HepG2 (cell line): ENCODE measurements at regions not wholly inside any gene's neighbourhood (a gene's known extent, or its start where the extent isn't known, plus 50 kb on each side); places are given as distances from the start of the nearest gene placed in this dataset.

ENCODE experiments used
- FOXA3 ChIP-seq: IDR thresholded peaks from 2 replicates; pipeline ENCODE4 v1.6.1; 2016; ENCODE audit warnings: missing genetic modification reagents, missing compliant biosample characterization
- GABPA ChIP-seq, 2 experiments: IDR thresholded peaks; 2 replicates each; pipeline ENCODE4 v1.6.1; 2011 to 2016; ENCODE audit warnings: low read depth in 2 of 2, low read length in 1 of 2, missing biosample characterization in 1 of 2, missing genetic modification characterization in 1 of 2
- NFE2L2 ChIP-seq: fragments of 150-350 bp; IDR thresholded peaks from 2 replicates; pipeline ENCODE4 v1.6.1; 2014; ENCODE audit warnings: low read length
- PCBP1 ChIP-seq: fragments of 200-400 bp; formaldehyde crosslinking; IDR thresholded peaks from 2 replicates; pipeline ENCODE4 v1.6.1; 2017; ENCODE audit warnings: mild to moderate bottlenecking, low read depth, low read length, borderline replicate concordance
- PRPF4 ChIP-seq: fragments of 200-400 bp; formaldehyde crosslinking; IDR thresholded peaks from 2 replicates; pipeline ENCODE4 v1.6.1; 2016; ENCODE audit warnings: low read length, low read depth; ENCODE audit not compliant: poor library complexity, severe bottlenecking
- SIN3A ChIP-seq: IDR thresholded peaks from 2 replicates; pipeline ENCODE4 v1.6.1; 2011; ENCODE audit warnings: low read depth, mild to moderate bottlenecking, control low read depth, low read length, borderline replicate concordance
- YY1 ChIP-seq: IDR thresholded peaks from 2 replicates; pipeline ENCODE4 v1.6.1; 2011; ENCODE audit warnings: low read length, low read depth, moderate library complexity, mild to moderate bottlenecking; ENCODE audit not compliant: insufficient read depth, insufficient replicate concordance
- ZBTB33 ChIP-seq: sonication (generic); formaldehyde crosslinking; IDR thresholded peaks from 2 replicates; pipeline ENCODE4 v1.4.0; 2020; ENCODE audit warnings: missing genetic modification reagents
- ZNF362 ChIP-seq: sonication (generic); formaldehyde crosslinking; IDR thresholded peaks from 2 replicates; pipeline ENCODE4 v1.4.0; 2020; ENCODE audit warnings: missing genetic modification reagents, mild to moderate bottlenecking, borderline replicate concordance
- TF ChIP-seq, protein P1 (sequence below): sonication (generic); formaldehyde crosslinking; IDR thresholded peaks from 2 replicates; pipeline ENCODE4 v1.5.0; 2020; ENCODE audit warnings: mild to moderate bottlenecking, missing genetic modification reagents, moderate library complexity
- TF ChIP-seq, protein P2 (sequence below): sonication (generic); formaldehyde crosslinking; IDR thresholded peaks from 2 replicates; pipeline ENCODE4; 2020; ENCODE audit warnings: missing genetic modification reagents, mild to moderate bottlenecking, borderline replicate concordance

DNA sequence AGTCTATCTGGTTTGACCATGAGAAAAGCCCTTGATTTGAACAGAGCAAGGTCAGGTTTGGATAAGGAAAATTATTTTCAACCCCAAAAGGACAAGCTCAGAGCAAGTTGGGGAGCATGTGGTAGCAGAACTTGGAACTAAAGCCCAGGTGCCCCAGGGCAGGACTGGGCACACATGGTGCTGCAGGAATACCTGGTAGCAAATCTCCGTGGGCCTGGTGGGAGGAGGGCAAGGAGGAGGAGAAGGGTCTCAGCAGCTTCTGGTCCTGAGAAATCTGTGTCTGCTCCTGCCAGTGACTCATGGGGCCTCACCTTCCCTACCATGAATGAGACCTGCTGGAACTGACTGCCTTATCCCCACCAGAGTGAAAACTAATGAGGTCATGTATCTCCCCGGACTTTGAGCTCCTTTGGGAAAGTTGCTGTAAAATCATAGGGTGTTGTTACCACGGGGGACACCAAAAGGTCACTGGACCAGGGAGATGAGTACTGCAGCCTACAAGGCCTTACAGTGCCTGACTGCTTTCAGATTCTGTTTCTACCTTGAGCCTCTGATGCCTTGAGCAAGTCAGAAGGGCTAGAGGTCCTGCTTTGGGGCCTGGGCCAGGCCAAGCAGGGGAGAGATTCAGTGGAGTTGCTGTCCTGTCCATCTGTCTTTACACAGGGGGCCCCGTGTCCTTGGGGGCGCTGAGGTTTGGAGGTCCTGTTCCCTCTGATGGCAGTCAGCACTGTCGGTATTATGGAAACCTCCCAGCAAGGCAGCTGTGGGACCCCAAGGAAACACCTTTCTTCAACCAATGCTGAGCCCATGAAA, 304.0 kb downstream of the MYCN start:
- TF ChIP-seq NFE2L2 (no peak), PRPF4 (no peak), YY1 (no peak), ZBTB33 (no peak), FOXA3 (no peak), ZNF362 (no peak), SIN3A (no peak), GABPA (IDR thresholded peaks at IDR 0.05; ENCODE audit: low read depth, low read length) (no peak), GABPA (CRISPR knock-in tag; IDR thresholded peaks at IDR 0.05; ENCODE audit: low read depth) (no peak), PCBP1 (no peak)
- TF ChIP-seq, protein P1, sequence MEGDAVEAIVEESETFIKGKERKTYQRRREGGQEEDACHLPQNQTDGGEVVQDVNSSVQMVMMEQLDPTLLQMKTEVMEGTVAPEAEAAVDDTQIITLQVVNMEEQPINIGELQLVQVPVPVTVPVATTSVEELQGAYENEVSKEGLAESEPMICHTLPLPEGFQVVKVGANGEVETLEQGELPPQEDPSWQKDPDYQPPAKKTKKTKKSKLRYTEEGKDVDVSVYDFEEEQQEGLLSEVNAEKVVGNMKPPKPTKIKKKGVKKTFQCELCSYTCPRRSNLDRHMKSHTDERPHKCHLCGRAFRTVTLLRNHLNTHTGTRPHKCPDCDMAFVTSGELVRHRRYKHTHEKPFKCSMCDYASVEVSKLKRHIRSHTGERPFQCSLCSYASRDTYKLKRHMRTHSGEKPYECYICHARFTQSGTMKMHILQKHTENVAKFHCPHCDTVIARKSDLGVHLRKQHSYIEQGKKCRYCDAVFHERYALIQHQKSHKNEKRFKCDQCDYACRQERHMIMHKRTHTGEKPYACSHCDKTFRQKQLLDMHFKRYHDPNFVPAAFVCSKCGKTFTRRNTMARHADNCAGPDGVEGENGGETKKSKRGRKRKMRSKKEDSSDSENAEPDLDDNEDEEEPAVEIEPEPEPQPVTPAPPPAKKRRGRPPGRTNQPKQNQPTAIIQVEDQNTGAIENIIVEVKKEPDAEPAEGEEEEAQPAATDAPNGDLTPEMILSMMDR (CRISPR knock-in tag): no peak
- TF ChIP-seq, protein P2, sequence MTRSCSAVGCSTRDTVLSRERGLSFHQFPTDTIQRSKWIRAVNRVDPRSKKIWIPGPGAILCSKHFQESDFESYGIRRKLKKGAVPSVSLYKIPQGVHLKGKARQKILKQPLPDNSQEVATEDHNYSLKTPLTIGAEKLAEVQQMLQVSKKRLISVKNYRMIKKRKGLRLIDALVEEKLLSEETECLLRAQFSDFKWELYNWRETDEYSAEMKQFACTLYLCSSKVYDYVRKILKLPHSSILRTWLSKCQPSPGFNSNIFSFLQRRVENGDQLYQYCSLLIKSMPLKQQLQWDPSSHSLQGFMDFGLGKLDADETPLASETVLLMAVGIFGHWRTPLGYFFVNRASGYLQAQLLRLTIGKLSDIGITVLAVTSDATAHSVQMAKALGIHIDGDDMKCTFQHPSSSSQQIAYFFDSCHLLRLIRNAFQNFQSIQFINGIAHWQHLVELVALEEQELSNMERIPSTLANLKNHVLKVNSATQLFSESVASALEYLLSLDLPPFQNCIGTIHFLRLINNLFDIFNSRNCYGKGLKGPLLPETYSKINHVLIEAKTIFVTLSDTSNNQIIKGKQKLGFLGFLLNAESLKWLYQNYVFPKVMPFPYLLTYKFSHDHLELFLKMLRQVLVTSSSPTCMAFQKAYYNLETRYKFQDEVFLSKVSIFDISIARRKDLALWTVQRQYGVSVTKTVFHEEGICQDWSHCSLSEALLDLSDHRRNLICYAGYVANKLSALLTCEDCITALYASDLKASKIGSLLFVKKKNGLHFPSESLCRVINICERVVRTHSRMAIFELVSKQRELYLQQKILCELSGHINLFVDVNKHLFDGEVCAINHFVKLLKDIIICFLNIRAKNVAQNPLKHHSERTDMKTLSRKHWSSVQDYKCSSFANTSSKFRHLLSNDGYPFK (CRISPR knock-in tag): no peak
